ENCODE measurements at regions not wholly inside any gene's neighbourhood (a gene's known extent, or its start where the extent isn't known, plus 50 kb on each side); places are given as distances from the start of the nearest gene placed in this dataset.

GRCh38 chr3:71991681-71992080 lies 206.7 kb upstream of the PROK2 start:
- DNase-seq (ENCODE audit: low read depth) = no peak
- TF ChIP-seq CTCF (conservative IDR thresholded peaks at IDR 0.05; ENCODE audit: low read depth, low read length) = no peak
- no peak overlapping the region for H3K4me3 ChIP-seq (ENCODE audit: low read depth, low read length)

- no peak for DNase-seq (ENCODE audit: low read depth)
- TF ChIP-seq CTCF (conservative IDR thresholded peaks at IDR 0.05; ENCODE audit: low read depth, low read length) = no peak
Observed at GRCh38 chr3:71991046-71991445, 206.1 kb upstream of the PROK2 start.

DNA sequence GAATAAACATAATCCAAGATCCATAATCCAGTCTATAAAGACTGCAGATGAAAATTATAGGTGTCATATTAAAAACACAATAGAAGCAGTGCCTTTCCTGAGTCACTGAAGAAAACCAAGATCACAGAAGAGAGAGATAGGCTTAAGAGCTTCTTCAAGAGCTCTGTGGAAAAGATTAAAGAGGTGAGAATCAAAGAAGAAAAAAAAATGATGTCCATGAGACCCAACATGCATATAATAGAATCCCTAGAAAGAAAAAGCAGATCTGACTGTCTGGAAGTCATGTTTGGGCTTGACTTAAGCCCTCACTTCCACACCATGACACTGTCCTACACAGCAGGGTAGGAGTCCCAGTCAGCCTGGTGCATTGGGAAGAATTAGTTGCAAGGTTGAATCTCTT lies 205.6 kb upstream of the PROK2 start:
- DNase-seq (ENCODE audit: low read depth) = no peak
- no peak overlapping the region for H3K4me3 ChIP-seq (ENCODE audit: low read depth, low read length)
- no peak for TF ChIP-seq CTCF (conservative IDR thresholded peaks at IDR 0.05; ENCODE audit: low read depth, low read length)

More at GRCh38 chr3:71991046-71991445, 206.1 kb upstream of the PROK2 start:
- no peak overlapping the region for H3K4me3 ChIP-seq (ENCODE audit: low read depth, low read length)

DNA sequence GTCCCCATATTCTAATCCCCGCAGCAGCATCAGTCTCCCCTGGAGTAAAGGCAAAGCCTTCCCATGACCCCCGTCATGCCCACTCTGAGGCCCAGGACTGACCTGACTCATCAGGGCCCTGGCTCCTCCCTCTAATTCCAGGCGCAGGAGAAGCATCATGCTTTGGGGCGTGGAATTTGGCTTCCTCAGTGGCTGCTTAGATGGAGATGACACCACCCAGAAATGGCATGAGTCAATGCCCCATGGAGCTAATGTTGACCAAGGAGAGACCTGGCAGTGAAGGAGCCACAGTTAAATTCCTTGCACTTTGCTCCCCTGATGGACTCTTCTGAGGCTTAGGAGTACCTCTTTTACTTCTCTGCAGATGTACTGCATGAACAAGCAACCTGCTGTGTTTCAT lies 204.2 kb upstream of the PROK2 start:
- no peak for DNase-seq (ENCODE audit: low read depth)
- TF ChIP-seq CTCF (conservative IDR thresholded peaks at IDR 0.05; ENCODE audit: low read depth, low read length) = no peak
- H3K4me3 ChIP-seq (ENCODE audit: low read depth, low read length) = no peak overlapping the region

- TF ChIP-seq CTCF (conservative IDR thresholded peaks at IDR 0.05; ENCODE audit: low read depth, low read length) = no peak
- H3K4me3 ChIP-seq (ENCODE audit: low read depth, low read length) = no peak overlapping the region
- DNase-seq (ENCODE audit: low read depth) = no peak
Observed at GRCh38 chr3:71987828-71988227, 202.9 kb upstream of the PROK2 start.

- DNase-seq (ENCODE audit: low read depth) = no peak
- no peak overlapping the region for H3K4me3 ChIP-seq (ENCODE audit: low read depth, low read length)
- TF ChIP-seq CTCF (conservative IDR thresholded peaks at IDR 0.05; ENCODE audit: low read depth, low read length) = peak; percentile 58
Observed at GRCh38 chr3:71987089-71987735, 202.3 kb upstream of the PROK2 start.

DNA sequence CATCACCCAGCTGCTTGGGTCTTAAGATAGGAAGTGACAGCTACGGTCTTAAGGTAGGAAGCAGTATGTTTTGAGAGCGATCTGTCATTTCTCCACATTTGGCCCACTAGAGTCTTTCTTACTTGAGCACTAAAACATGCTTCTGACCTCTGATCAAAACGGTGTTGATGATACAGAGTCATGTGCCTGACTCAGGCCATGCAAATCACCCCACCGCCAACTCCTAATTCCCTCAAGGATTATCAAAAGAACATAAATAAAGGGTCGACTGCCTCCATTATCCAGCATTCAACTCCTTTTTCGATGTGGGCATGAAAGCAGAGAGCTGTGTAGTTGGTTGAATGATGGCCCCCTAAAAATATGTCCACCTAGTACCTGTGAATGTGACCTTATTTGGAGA lies 201.7 kb upstream of the PROK2 start:
- TF ChIP-seq CTCF (conservative IDR thresholded peaks at IDR 0.05; ENCODE audit: low read depth, low read length) = no peak
- no peak for DNase-seq (ENCODE audit: low read depth)
- H3K4me3 ChIP-seq (ENCODE audit: low read depth, low read length) = no peak overlapping the region
